ENCODE measurements at regions not wholly inside any gene's neighbourhood (a gene's known extent, or its start where the extent isn't known, plus 50 kb on each side); places are given as distances from the start of the nearest gene placed in this dataset.

- intact Hi-C loops (cut with DNase I; ENCODE audit: low total_unique reads): loop anchor here (10.0 kb wide), 1 partner anchor 445 kb away; no protein-coding TSS in a partner anchor
- H3K4me3 ChIP-seq (ENCODE audit: low read depth, poor library complexity, severe bottlenecking): no peak overlapping the region
- no peak for TF ChIP-seq CTCF (IDR thresholded peaks at IDR 0.05)
- TF ChIP-seq POLR2A (IDR thresholded peaks at IDR 0.05): no peak
- 51 to 61% methylated on average over 3 of the region's 3 CpGs for WGBS, 2 donors
- no peak for DNase-seq (ENCODE audit: low spot score in 2 of 2)
Observed at GRCh38 chr5:175159956-175160355, 284.0 kb downstream of the DRD1 start.

GRCh38 chr5:175148636-175149172 is 295.3 kb downstream of the DRD1 start:
- no peak for TF ChIP-seq POLR2A (IDR thresholded peaks at IDR 0.05)
- no peak for TF ChIP-seq CTCF (IDR thresholded peaks at IDR 0.05)
- WGBS, 2 donors: 84 to 89% methylated on average over 8 of the region's 8 CpGs

GRCh38 chr5:175146733-175147132 is 297.2 kb downstream of the DRD1 start:
- intact Hi-C loops (cut with DNase I; ENCODE audit: low total_unique reads): no loop called here
- no peak for DNase-seq (ENCODE audit: low spot score in 2 of 2)
- no peak overlapping the region for H3K4me3 ChIP-seq (ENCODE audit: low read depth, poor library complexity, severe bottlenecking)
- WGBS, 2 donors: 78 to 88% methylated on average over 5 of the region's 5 CpGs
- TF ChIP-seq POLR2A (IDR thresholded peaks at IDR 0.05) (no peak), CTCF (IDR thresholded peaks at IDR 0.05) (no peak)

More at GRCh38 chr5:175148636-175149172, 295.3 kb downstream of the DRD1 start:
- no peak overlapping the region for H3K4me3 ChIP-seq (ENCODE audit: low read depth, poor library complexity, severe bottlenecking)
- no peak for DNase-seq (ENCODE audit: low spot score in 2 of 2)
- intact Hi-C loops (cut with DNase I; ENCODE audit: low total_unique reads): no loop called here

- WGBS, 2 donors: 83 to 91% methylated on average over 1 of the region's 1 CpG
- intact Hi-C loops (cut with DNase I; ENCODE audit: low total_unique reads): no loop called here
- H3K4me3 ChIP-seq (ENCODE audit: low read depth, poor library complexity, severe bottlenecking): no peak overlapping the region
- TF ChIP-seq POLR2A (IDR thresholded peaks at IDR 0.05) (no peak), CTCF (IDR thresholded peaks at IDR 0.05) (no peak)
- DNase-seq (ENCODE audit: low spot score in 2 of 2): no peak
Observed at GRCh38 chr5:175141421-175141820, 302.6 kb downstream of the DRD1 start.

GRCh38 chr5:175133185-175133584 is 310.8 kb downstream of the DRD1 start:
- 71 to 74% methylated on average over 5 of the region's 5 CpGs for WGBS, 2 donors
- H3K4me3 ChIP-seq (ENCODE audit: low read depth, poor library complexity, severe bottlenecking): peak overlapping the region; percentile 13
- TF ChIP-seq POLR2A (IDR thresholded peaks at IDR 0.05): no peak
- TF ChIP-seq CTCF (IDR thresholded peaks at IDR 0.05): no peak
- intact Hi-C loops (cut with DNase I; ENCODE audit: low total_unique reads): no loop called here
- no peak for DNase-seq (ENCODE audit: low spot score in 2 of 2)

GRCh38 chr5:175131432-175131831 is 312.6 kb downstream of the DRD1 start:
- intact Hi-C loops (cut with DNase I; ENCODE audit: low total_unique reads): no loop called here
- TF ChIP-seq CTCF (IDR thresholded peaks at IDR 0.05) (no peak), POLR2A (IDR thresholded peaks at IDR 0.05) (no peak)

More at GRCh38 chr5:175131432-175131831, 312.6 kb downstream of the DRD1 start:
- no peak overlapping the region for H3K4me3 ChIP-seq (ENCODE audit: low read depth, poor library complexity, severe bottlenecking)
- WGBS, 2 donors: 39 to 49% methylated on average over 8 of the region's 8 CpGs
- DNase-seq (ENCODE audit: low spot score in 2 of 2): no peak

All from lower leg skin (tissue), 4 donors.